PC-3 (cell line): ENCODE measurements at regions not wholly inside any gene's neighbourhood (a gene's known extent, or its start where the extent isn't known, plus 50 kb on each side); places are given as distances from the start of the nearest gene placed in this dataset.

ENCODE experiments used
- EZH2phosphoT487 ChIP-seq: fragments of 300-600 bp; sonication (generic); IDR thresholded peaks from 2 replicates; pipeline ENCODE4 v1.6.1; 2018; ENCODE audit warnings: mild to moderate bottlenecking, antibody characterized with exemption, low read length, borderline replicate concordance
- TF ChIP-seq, protein P1 (sequence below): fragments of 300-600 bp; sonication (generic); conservative IDR thresholded peaks from 2 replicates; pipeline ENCODE4 v1.5.1; 2017; ENCODE audit warnings: antibody characterized with exemption, low read depth, mild to moderate bottlenecking, low read length

DNA sequence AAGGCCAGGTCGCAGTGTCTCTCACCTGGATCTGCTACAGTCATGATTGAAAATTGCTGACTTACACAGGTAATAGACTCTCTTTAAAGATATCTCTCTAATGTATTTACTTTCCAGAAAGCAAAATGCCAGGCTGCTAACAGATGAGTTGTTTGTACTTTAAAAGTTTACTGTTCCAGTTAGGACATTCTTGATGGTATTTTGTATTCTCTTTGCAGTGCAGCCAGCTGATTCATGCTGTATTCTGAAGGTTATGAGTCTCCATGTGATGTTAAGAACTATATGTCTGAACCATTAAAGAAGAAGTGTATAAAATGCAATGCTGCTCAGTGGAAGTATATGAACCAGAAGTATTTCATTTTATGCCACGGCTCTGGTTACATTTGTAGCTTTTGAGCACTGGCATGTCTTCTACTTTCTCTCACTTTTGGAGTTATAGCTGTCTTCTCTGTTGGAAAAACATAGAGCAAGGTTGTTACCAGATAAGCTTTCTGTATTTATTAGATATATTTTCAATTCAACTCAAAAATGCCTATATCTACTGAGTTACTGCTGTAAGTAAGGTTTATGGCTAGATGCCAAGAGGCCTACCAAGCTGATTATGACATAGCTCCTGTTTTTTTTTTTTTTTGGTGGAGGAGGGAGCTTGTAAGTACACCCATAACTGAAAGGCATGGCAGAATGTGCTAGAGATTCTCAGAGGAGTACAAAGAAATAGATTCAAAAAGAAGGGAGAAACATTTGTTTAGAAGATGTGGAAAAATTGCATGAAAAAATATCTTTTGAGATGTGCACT lies 130.5 kb upstream of the MAN1A1 start:
- TF ChIP-seq, protein P1, sequence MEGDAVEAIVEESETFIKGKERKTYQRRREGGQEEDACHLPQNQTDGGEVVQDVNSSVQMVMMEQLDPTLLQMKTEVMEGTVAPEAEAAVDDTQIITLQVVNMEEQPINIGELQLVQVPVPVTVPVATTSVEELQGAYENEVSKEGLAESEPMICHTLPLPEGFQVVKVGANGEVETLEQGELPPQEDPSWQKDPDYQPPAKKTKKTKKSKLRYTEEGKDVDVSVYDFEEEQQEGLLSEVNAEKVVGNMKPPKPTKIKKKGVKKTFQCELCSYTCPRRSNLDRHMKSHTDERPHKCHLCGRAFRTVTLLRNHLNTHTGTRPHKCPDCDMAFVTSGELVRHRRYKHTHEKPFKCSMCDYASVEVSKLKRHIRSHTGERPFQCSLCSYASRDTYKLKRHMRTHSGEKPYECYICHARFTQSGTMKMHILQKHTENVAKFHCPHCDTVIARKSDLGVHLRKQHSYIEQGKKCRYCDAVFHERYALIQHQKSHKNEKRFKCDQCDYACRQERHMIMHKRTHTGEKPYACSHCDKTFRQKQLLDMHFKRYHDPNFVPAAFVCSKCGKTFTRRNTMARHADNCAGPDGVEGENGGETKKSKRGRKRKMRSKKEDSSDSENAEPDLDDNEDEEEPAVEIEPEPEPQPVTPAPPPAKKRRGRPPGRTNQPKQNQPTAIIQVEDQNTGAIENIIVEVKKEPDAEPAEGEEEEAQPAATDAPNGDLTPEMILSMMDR: no peak
- TF ChIP-seq EZH2phosphoT487: no peak
